SIG-M5 (cell line): ENCODE measurements at regions not wholly inside any gene's neighbourhood (a gene's known extent, or its start where the extent isn't known, plus 50 kb on each side); places are given as distances from the start of the nearest gene placed in this dataset.
"Not testable (repeated sequence)": the region's sequence is repeated elsewhere in the genome, so short reads cannot be mapped to it uniquely, and the experiment has no call there.

Experiments
- DNase-seq: peaks from one replicate; lab custom pipeline; 2025; lab: John Stamatoyannopoulos, UW

- no peak for DNase-seq
Observed at GRCh38 chr14:87049950-87050349, 943.0 kb downstream of the GALC start.

GRCh38 chr14:87046960-87047359, 946.0 kb downstream of the GALC start:
- no peak for DNase-seq

- DNase-seq = no peak
Observed at GRCh38 chr14:87045956-87046355, 947.0 kb downstream of the GALC start.

- no peak for DNase-seq
Observed at GRCh38 chr14:87045246-87045645, 947.7 kb downstream of the GALC start.

GRCh38 chr14:87044807-87045206, 948.2 kb downstream of the GALC start:
- DNase-seq = no peak

- no peak for DNase-seq
Observed at GRCh38 chr14:87043667-87044200, 949.2 kb downstream of the GALC start.

- DNase-seq = no peak
Observed at GRCh38 chr14:87042354-87042753, 950.6 kb downstream of the GALC start.

- DNase-seq = no peak
Observed at GRCh38 chr14:87041290-87042020, 951.5 kb downstream of the GALC start.

GRCh38 chr14:87034680-87035079, 958.3 kb downstream of the GALC start:
- no peak for DNase-seq

- no peak for DNase-seq
Observed at GRCh38 chr14:87030197-87030596, 962.8 kb downstream of the GALC start.

- DNase-seq = not testable (repeated sequence)
Observed at GRCh38 chr14:87020106-87020505, 972.9 kb downstream of the GALC start.

- no peak for DNase-seq
Observed at GRCh38 chr14:87018294-87018693, 974.7 kb downstream of the GALC start.

- DNase-seq = no peak
Observed at GRCh38 chr14:87017335-87017734, 975.6 kb downstream of the GALC start.

- no peak for DNase-seq
Observed at GRCh38 chr14:87014856-87015255, 978.1 kb downstream of the GALC start.

GRCh38 chr14:87013583-87013982, 979.4 kb downstream of the GALC start:
- DNase-seq = no peak

GRCh38 chr14:87008965-87009364, 984.0 kb downstream of the GALC start:
- no peak for DNase-seq

GRCh38 chr14:87005280-87005679, 987.7 kb downstream of the GALC start:
- no peak for DNase-seq

- no peak for DNase-seq
Observed at GRCh38 chr14:87002776-87003175, 990.2 kb downstream of the GALC start.

- no peak for DNase-seq
Observed at GRCh38 chr14:87001333-87001732, 991.6 kb downstream of the GALC start.

GRCh38 chr14:87000081-87000480, 992.9 kb downstream of the GALC start:
- no peak for DNase-seq

GRCh38 chr14:86999036-86999435, 993.9 kb downstream of the GALC start:
- no peak for DNase-seq

GRCh38 chr14:86997271-86997670, 995.7 kb downstream of the GALC start:
- no peak for DNase-seq

- DNase-seq = no peak
Observed at GRCh38 chr14:86990396-86990795, 1002.6 kb downstream of the GALC start.

GRCh38 chr14:86989285-86989684, 1003.7 kb downstream of the GALC start:
- DNase-seq = no peak
